Stomach (tissue), 8 donors: ENCODE measurements at regions not wholly inside any gene's neighbourhood (a gene's known extent, or its start where the extent isn't known, plus 50 kb on each side); places are given as distances from the start of the nearest gene placed in this dataset.
"Not testable (repeated sequence)": the region's sequence is repeated elsewhere in the genome, so short reads cannot be mapped to it uniquely, and the experiment has no call there.

Experiments
- DNase-seq, 2 donors: peaks; one replicate each; pipeline versions ENCODE4 v3.0.0 to v3.0.0-alpha.2; 2013 to 2019
- H3K27ac ChIP-seq, 5 donors: fragments of 200-600 bp in 4 of 5; sonication (generic) in 4 of 5; one replicate each; pipeline ENCODE4 v1.5.1; 2013 to 2019; ENCODE audit warnings: mild to moderate bottlenecking in 1 of 5, moderate library complexity in 1 of 5
- H3K27me3 ChIP-seq, 3 donors: fragments of 200-600 bp; sonication (generic); one replicate each; pipeline ENCODE4 v1.5.1; 2017 to 2019; ENCODE audit warnings: mixed run types in 1 of 3
- H3K36me3 ChIP-seq, 4 donors: fragments of 200-600 bp; sonication (generic); 1 replicate in 3 of 4; 2 replicates in 1 of 4; pipeline ENCODE4 v1.5.1; 2016 to 2019
- H3K4me1 ChIP-seq, 4 donors: fragments of 200-600 bp; sonication (generic); one replicate each; pipeline ENCODE4 v1.5.1; 2016 to 2019
- H3K4me3 ChIP-seq, 4 donors: fragments of 200-600 bp; sonication (generic) in 3 of 4; one replicate each; pipeline ENCODE4 v1.5.1; 2016 to 2019; ENCODE audit warnings: mild to moderate bottlenecking in 1 of 4
- H3K9me3 ChIP-seq, 4 donors: fragments of 200-600 bp; sonication (generic); one replicate each; pipeline ENCODE4 v1.5.1; 2016 to 2019
- CTCF ChIP-seq, 7 experiments: fragments of 450-650 bp in 4 of 7; fragments of 200-600 bp in 3 of 7; sonication (generic) in 3 of 7; IDR thresholded peaks; one replicate each; pipeline ENCODE4 v1.5.1; 2016 to 2019; ENCODE audit warnings: antibody characterized with exemption in 7 of 7, control low read depth in 2 of 7, mild to moderate bottlenecking in 1 of 7
- EP300 ChIP-seq: sonication (generic); formaldehyde crosslinking; IDR thresholded peaks from one replicate; pipeline ENCODE4 v1.6.1; 2017; ENCODE audit warnings: antibody characterized with exemption
- POLR2A ChIP-seq, 4 donors: fragments of 450-650 bp; IDR thresholded peaks; one replicate each; pipeline ENCODE4 v1.6.1; 2016; ENCODE audit warnings: antibody characterized with exemption in 4 of 4, control low read depth in 2 of 4, mild to moderate bottlenecking in 1 of 4, moderate library complexity in 1 of 4
- POLR2AphosphoS5 ChIP-seq, 3 donors: sonication (generic); formaldehyde crosslinking; IDR thresholded peaks; one replicate each; pipeline ENCODE4 v1.6.1; 2016; ENCODE audit warnings: antibody characterized with exemption in 3 of 3
- WGBS, 5 donors: extraction: QIAGEN DNeasy Blood & Tissue Kit in 3 of 5; methylation state at CpG; one replicate each; pipeline versions ENCODE4 v1.1.5 to v1.1.7; 2013 to 2018; 5-methylcytosine and 5-hydroxymethylcytosine counted together
- intact Hi-C: fragments of 100-400 bp; cut with DNase I; formaldehyde crosslinking; loops from one replicate; pipeline ENCODE4 v1.15.1; 2023; ENCODE audit warnings: low total_unique reads
- donor health status: healthy with polysubstance abuse.
- donor health status: Bipolar disorder and iron deficiency.
- donor health status: healthy.

GRCh38 chr15:20295238-20295811 is 246.3 kb downstream of the GOLGA6L6 start:
- no peak overlapping the region for H3K4me3 ChIP-seq

GRCh38 chr15:20294651-20295237 is 246.9 kb downstream of the GOLGA6L6 start:
- Histone ChIP-seq H3K4me3 (no peak overlapping the region), H3K27me3 (peaks cover 0 to 5% (median 4%) of the 10 kb centered on the region in 3 donors), H3K36me3 (no peaks in the 10 kb centered on the region), H3K4me1 (no peaks in the 10 kb centered on the region), H3K9me3 (peaks cover 7 to 50% (median 34%) of the 10 kb centered on the region in 4 donors), H3K27ac (no peak overlapping the region)
- intact Hi-C loops, result no loop called here
- 61 to 81% (median 75%) methylated on average over 64 to 80 of the region's 80 CpGs for WGBS, 5 donors
- TF ChIP-seq POLR2A (IDR thresholded peaks at IDR 0.05), result no peak
- TF ChIP-seq CTCF (IDR thresholded peaks at IDR 0.05), result no peak
- TF ChIP-seq EP300, result no peak
- no peak for TF ChIP-seq POLR2AphosphoS5 (IDR thresholded peaks at IDR 0.05)
- no peak for DNase-seq

More at GRCh38 chr15:20295238-20295811, 246.3 kb downstream of the GOLGA6L6 start:
- WGBS, 5 donors, result 87 to 92% (median 89%) methylated on average over 41 to 43 of the region's 43 CpGs
- no peak for DNase-seq
- TF ChIP-seq EP300 (no peak), POLR2AphosphoS5 (IDR thresholded peaks at IDR 0.05) (no peak), CTCF (IDR thresholded peaks at IDR 0.05) (no peak), POLR2A (IDR thresholded peaks at IDR 0.05) (no peak)
- peaks cover 7 to 51% (median 34%) of the 10 kb centered on the region in 4 donors for H3K9me3 ChIP-seq
- no peaks in the 10 kb centered on the region for H3K4me1 ChIP-seq
- intact Hi-C loops, result no loop called here
- no peaks in the 10 kb centered on the region for H3K36me3 ChIP-seq
- peaks cover 0 to 5% (median 4%) of the 10 kb centered on the region in 3 donors for H3K27me3 ChIP-seq
- no peak overlapping the region for H3K27ac ChIP-seq

- H3K27me3 ChIP-seq, H3K36me3 ChIP-seq, H3K4me3 ChIP-seq, H3K4me1 ChIP-seq, DNase-seq, H3K27ac ChIP-seq, intact Hi-C loops: not testable (repeated sequence)
- 52 to 59% (median 56%) methylated on average over 5 of the region's 5 CpGs for WGBS, 5 donors
- peaks cover 7 to 45% (median 34%) of the 10 kb centered on the region in 4 donors for H3K9me3 ChIP-seq
Observed at GRCh38 chr15:20292422-20293005, 249.1 kb downstream of the GOLGA6L6 start.

GRCh38 chr15:20291616-20292015 is 250.0 kb downstream of the GOLGA6L6 start:
- H3K27ac ChIP-seq, DNase-seq, H3K36me3 ChIP-seq, H3K4me3 ChIP-seq, H3K27me3 ChIP-seq, intact Hi-C loops, H3K4me1 ChIP-seq: not testable (repeated sequence)
- H3K9me3 ChIP-seq, result peaks cover 7 to 41% (median 31%) of the 10 kb centered on the region in 4 donors
- 75 to 81% (median 79%) methylated on average over 7 of the region's 7 CpGs for WGBS, 5 donors

GRCh38 chr15:20290606-20291005 is 251.0 kb downstream of the GOLGA6L6 start:
- peaks cover 4 to 38% (median 29%) of the 10 kb centered on the region in 4 donors for H3K9me3 ChIP-seq
- intact Hi-C loops, result not testable (repeated sequence)

GRCh38 chr15:20289538-20290103 is 252.0 kb downstream of the GOLGA6L6 start:
- peaks cover 4 to 28% (median 20%) of the 10 kb centered on the region in 4 donors for H3K9me3 ChIP-seq
- intact Hi-C loops, H3K27ac ChIP-seq, H3K27me3 ChIP-seq, H3K36me3 ChIP-seq, H3K4me1 ChIP-seq, H3K4me3 ChIP-seq, DNase-seq: not testable (repeated sequence)
- WGBS, 5 donors, result 53 to 68% (median 58%) methylated on average over 4 of the region's 4 CpGs

More at GRCh38 chr15:20290606-20291005, 251.0 kb downstream of the GOLGA6L6 start:
- H3K4me1 ChIP-seq, H3K27ac ChIP-seq, H3K27me3 ChIP-seq, DNase-seq, H3K4me3 ChIP-seq, H3K36me3 ChIP-seq: not testable (repeated sequence)
- WGBS, 5 donors, result 77 to 84% (median 81%) methylated on average over 11 of the region's 11 CpGs

GRCh38 chr15:20288800-20289537 is 252.6 kb downstream of the GOLGA6L6 start:
- H3K27ac ChIP-seq, intact Hi-C loops, H3K27me3 ChIP-seq, H3K4me1 ChIP-seq, H3K4me3 ChIP-seq, DNase-seq, H3K36me3 ChIP-seq: not testable (repeated sequence)
- H3K9me3 ChIP-seq, result peaks cover under 1 to 21% (median 14%) of the 10 kb centered on the region in 4 donors
- 73 to 78% (median 77%) methylated on average over 8 of the region's 8 CpGs for WGBS, 5 donors

GRCh38 chr15:20286559-20286958 is 255.0 kb downstream of the GOLGA6L6 start:
- intact Hi-C loops, H3K4me1 ChIP-seq, H3K27ac ChIP-seq, H3K27me3 ChIP-seq, DNase-seq, H3K4me3 ChIP-seq, H3K36me3 ChIP-seq: not testable (repeated sequence)
- 42 to 59% (median 53%) methylated on average over 2 of the region's 2 CpGs for WGBS, 5 donors
- peaks cover 0 to 24% (median 17%) of the 10 kb centered on the region in 4 donors for H3K9me3 ChIP-seq
